ENCODE measurements at regions not wholly inside any gene's neighbourhood (a gene's known extent, or its start where the extent isn't known, plus 50 kb on each side); places are given as distances from the start of the nearest gene placed in this dataset.

DNA sequence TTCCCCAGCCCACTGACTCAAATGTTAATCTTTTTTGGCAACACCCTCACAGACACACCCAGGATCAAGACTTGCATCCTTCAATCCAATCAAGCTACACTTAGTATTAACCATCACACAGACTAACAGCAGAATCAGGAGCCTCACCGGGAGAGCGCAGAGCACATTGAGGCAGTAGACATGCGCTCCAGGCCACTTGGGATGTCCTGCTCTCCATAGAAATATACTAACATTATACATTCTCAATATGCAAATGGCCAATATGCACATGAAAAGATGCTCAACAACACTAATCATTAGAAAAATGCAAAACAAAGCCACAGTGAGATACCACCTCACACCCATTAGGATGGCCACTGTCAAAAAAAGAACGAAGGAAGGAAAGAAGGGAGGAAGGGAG lies 135.0 kb upstream of the KCNE2 start:
- TF ChIP-seq, protein P1, sequence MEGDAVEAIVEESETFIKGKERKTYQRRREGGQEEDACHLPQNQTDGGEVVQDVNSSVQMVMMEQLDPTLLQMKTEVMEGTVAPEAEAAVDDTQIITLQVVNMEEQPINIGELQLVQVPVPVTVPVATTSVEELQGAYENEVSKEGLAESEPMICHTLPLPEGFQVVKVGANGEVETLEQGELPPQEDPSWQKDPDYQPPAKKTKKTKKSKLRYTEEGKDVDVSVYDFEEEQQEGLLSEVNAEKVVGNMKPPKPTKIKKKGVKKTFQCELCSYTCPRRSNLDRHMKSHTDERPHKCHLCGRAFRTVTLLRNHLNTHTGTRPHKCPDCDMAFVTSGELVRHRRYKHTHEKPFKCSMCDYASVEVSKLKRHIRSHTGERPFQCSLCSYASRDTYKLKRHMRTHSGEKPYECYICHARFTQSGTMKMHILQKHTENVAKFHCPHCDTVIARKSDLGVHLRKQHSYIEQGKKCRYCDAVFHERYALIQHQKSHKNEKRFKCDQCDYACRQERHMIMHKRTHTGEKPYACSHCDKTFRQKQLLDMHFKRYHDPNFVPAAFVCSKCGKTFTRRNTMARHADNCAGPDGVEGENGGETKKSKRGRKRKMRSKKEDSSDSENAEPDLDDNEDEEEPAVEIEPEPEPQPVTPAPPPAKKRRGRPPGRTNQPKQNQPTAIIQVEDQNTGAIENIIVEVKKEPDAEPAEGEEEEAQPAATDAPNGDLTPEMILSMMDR (IDR thresholded peaks at IDR 0.05) = no peak
- no peak for TF ChIP-seq ZFX (IDR thresholded peaks at IDR 0.05; ENCODE audit: borderline replicate concordance)
